ENCODE measurements at regions not wholly inside any gene's neighbourhood (a gene's known extent, or its start where the extent isn't known, plus 50 kb on each side); places are given as distances from the start of the nearest gene placed in this dataset.
"Not testable (repeated sequence)": the region's sequence is repeated elsewhere in the genome, so short reads cannot be mapped to it uniquely, and the experiment has no call there.

GRCh38 chr14:71461617-71462016 lies 470.6 kb upstream of the RGS6 start:
- FAIRE-seq; DNase-seq (ENCODE audit: low spot score): not testable (repeated sequence)

- FAIRE-seq = no peak
- DNase-seq (ENCODE audit: low spot score) = no peak
These were observed 468.4 kb upstream of the RGS6 start for GRCh38 chr14:71463807-71464206.

GRCh38 chr14:71464840-71465239 lies 467.4 kb upstream of the RGS6 start:
- FAIRE-seq (no peak), DNase-seq (ENCODE audit: low spot score) (no peak)

GRCh38 chr14:71465316-71465715 lies 466.9 kb upstream of the RGS6 start:
- no peak for FAIRE-seq
- no peak for DNase-seq (ENCODE audit: low spot score)

- FAIRE-seq (no peak), DNase-seq (ENCODE audit: low spot score) (no peak)
These were observed 466.0 kb upstream of the RGS6 start for GRCh38 chr14:71466251-71466650.

- no peak for DNase-seq (ENCODE audit: low spot score)
These were observed 465.3 kb upstream of the RGS6 start for GRCh38 chr14:71466946-71467345.

GRCh38 chr14:71467361-71467811 lies 464.8 kb upstream of the RGS6 start:
- FAIRE-seq (no peak), DNase-seq (ENCODE audit: low spot score) (no peak)

More at GRCh38 chr14:71466946-71467345, 465.3 kb upstream of the RGS6 start:
- FAIRE-seq = no peak

- no peak for DNase-seq (ENCODE audit: low spot score)
These were observed 463.5 kb upstream of the RGS6 start for GRCh38 chr14:71468701-71469100.

GRCh38 chr14:71469643-71470335 lies 462.4 kb upstream of the RGS6 start:
- FAIRE-seq (no peak), DNase-seq (ENCODE audit: low spot score) (no peak)

More at GRCh38 chr14:71468701-71469100, 463.5 kb upstream of the RGS6 start:
- no peak for FAIRE-seq

- FAIRE-seq (no peak), DNase-seq (ENCODE audit: low spot score) (no peak)
These were observed 460.4 kb upstream of the RGS6 start for GRCh38 chr14:71471634-71472355.

GRCh38 chr14:71472356-71473340 lies 459.6 kb upstream of the RGS6 start:
- FAIRE-seq = no peak
- DNase-seq (ENCODE audit: low spot score) = no peak

GRCh38 chr14:71473843-71474242 lies 458.4 kb upstream of the RGS6 start:
- FAIRE-seq (no peak), DNase-seq (ENCODE audit: low spot score) (no peak)

- DNase-seq (ENCODE audit: low spot score) (no peak), FAIRE-seq (no peak)
These were observed 457.6 kb upstream of the RGS6 start for GRCh38 chr14:71474301-71475265.

GRCh38 chr14:71475916-71476315 lies 456.3 kb upstream of the RGS6 start:
- no peak for DNase-seq (ENCODE audit: low spot score)
- no peak for FAIRE-seq

GRCh38 chr14:71478542-71478941 lies 453.7 kb upstream of the RGS6 start:
- FAIRE-seq (no peak), DNase-seq (ENCODE audit: low spot score) (no peak)

- DNase-seq (ENCODE audit: low spot score) (no peak), FAIRE-seq (no peak)
These were observed 451.1 kb upstream of the RGS6 start for GRCh38 chr14:71481021-71481654.

- FAIRE-seq (no peak), DNase-seq (ENCODE audit: low spot score) (no peak)
These were observed 449.6 kb upstream of the RGS6 start for GRCh38 chr14:71482671-71483070.

GRCh38 chr14:71483154-71483553 lies 449.1 kb upstream of the RGS6 start:
- no peak for DNase-seq (ENCODE audit: low spot score)
- no peak for FAIRE-seq

- FAIRE-seq = no peak
- no peak for DNase-seq (ENCODE audit: low spot score)
These were observed 446.4 kb upstream of the RGS6 start for GRCh38 chr14:71485833-71486232.

GRCh38 chr14:71486279-71486678 lies 445.9 kb upstream of the RGS6 start:
- no peak for DNase-seq (ENCODE audit: low spot score)
- FAIRE-seq = no peak
